Right hindlimb (tissue), 1 donor: ENCODE measurements at regions not wholly inside any gene's neighbourhood (a gene's known extent, or its start where the extent isn't known, plus 50 kb on each side); places are given as distances from the start of the nearest gene placed in this dataset.

Experiments used
- DNase-seq: peaks from one replicate; pipeline ENCODE4 v3.0.0-alpha.2; 2018

DNA sequence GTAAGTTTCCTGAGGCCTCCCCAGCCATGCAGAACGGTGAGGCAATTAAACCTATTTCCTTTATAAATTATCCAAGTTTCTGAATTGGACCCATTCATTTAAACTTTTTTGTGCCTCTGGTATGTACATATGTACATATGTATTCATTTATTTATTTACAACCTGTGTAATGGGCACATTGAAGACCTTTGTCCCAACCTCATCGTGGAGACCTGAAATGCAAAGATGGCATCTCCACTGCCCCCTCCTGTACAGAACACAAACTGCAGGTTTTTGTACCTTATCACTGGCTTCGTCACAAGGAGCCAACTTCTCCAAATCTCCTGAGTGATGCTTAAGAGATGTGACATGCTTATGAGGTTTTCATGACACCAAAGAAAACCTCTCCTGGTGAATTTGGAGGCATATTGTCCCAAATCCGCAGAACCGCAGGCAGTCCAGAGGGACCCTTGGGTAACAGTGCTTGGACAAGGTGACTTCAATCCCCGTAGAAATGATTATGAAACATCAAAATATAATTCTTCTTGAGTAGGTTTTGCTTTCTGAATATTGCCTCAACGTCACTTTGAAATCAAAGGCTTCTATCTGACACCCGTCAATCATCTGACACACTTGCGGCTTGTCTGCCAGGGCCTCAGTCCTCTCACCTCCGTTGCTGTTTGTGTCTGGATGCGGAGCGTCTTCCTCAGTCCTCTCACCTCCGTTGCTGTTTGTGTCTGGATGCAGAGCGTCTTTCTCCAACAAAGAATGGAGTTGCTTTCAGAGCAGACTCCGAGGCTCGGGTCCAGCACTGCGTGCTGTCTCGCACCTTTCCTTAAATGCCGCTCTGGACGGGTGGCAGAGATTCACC, 135.0 kb upstream of the IRX4 start:
- DNase-seq, result no peak

DNA sequence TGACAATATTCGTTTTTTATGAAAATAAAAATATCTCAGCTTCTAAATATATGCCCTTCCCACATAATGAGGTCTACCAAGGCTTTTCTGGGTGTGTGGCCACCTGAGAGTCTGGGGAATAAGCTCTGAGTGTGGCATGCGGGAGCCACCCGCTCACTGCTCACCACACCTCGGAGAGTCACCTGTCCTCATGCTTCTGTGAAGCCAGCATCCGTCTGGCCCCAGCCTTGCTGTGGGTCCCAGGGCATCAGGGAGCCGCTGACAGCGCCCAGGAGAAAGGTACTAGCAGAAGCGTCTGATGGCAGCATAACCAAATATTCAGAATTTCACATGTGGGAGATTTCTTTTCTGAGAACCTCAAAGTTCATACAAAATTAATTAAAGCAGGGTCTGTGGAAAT, 133.2 kb upstream of the IRX4 start:
- no peak for DNase-seq

DNA sequence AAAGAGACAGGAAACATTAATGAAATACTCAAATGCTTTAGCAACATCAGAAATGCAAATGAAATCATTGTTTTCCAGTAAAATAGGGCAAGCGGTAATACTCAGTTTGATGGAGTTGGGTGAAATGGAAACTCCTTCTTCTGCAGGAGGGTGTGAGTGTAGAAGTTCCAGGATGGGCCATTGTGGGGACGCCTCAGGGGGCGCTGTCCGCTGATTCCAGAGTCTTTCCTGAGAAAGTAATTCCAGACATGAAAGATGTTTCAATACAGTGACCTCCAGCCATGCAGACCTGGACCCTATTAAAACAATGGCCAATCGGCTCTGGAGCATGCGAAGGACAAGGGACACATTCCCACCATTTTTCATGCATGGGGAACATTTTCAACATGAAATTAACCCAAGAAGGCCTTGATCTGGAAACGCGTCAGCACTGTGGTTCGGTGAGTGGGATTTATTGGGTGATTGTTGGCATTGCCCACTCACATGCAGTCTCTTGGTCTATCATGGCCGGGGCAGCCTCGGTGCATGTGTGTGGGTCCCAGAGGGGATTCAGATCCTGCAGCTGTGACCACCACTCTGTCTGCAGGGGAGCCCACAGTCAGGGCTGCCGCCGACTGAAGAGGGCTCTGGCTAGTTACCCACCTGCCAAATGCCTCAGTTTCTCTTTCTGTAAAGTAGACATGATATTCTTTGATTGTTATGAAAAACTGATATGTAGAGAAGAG, 132.6 kb upstream of the IRX4 start:
- DNase-seq, result no peak

DNA sequence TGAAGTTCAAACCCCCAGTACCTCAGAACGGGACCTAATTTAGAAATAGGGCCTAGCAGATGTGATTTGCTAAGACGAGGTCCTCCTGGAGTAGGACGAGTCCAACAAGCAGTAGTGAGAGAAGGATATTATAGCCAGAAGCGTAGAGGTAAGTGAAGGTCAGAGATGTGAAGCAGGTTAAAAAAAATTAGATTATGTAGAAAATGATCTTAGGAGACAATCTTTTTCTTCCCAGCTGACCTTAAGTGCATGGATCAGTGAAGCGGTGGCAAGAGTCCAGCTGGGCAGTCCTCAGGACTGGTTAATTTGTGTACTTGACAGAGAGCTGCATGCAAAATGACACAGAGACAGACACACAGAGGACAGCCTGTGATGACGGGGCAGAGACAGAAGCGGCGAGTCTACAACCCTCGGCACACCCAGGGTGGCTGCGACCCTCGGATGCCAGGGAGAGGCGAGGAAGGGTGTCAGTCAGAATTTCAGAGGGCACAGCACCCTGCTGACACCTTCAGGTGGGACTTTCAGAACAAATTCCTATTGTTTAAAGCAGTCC, 131.4 kb upstream of the IRX4 start:
- DNase-seq, result no peak

DNA sequence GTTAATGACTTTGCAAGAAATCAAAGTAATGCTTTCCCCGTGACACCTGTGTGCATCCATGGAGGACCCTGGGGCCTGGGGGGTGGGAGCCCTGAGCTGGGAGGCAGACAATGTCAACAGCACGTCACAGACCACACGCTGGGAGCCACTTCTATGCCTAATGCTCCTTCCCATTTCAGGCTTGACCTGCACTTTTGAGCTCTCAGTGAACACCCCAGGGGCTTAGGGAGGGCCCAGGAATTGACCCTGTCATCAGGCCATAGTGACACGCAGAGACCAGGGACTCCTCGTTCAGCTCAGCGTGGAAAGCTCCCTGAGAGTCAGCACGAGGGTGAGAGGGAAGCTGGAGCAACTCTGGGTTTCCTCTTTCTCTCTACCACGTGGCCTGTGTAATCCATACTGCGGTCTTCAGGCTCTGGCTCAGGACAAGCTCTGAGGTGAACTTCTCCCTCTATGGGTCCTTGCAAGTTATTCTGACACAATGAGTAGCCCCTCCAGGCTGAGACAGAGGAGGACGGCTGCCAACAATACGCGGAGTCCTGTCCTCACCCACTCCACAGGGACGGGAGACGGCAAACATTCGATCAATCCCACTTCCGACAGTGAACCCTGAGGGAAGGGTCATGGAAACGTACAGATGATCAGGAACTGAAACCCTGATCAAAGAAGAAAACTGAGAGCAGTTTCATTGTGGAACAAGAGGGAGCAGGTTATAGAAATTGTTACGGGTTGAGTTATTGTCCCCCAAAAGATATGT, 130.8 kb upstream of the IRX4 start:
- no peak for DNase-seq

DNA sequence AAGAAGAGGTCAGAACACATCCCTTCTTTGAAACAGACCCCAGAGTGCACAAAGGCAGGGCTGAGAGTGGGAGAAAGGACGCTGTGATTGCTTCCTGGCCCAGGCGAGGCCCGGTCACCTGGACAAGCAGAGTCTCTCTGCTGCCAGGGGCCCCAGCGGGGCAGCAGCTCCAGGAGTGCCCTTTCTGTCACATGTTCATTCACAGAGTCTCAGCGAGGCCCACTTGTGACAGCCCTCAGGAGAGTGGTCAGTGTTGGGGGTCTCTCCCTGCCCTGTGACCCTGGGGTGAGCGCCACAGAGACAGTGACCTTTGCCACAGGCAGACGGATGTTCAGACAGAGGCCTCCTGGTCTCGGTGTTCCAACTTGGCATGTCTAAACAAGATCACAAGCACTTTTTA, 130.2 kb upstream of the IRX4 start:
- DNase-seq, result no peak

DNA sequence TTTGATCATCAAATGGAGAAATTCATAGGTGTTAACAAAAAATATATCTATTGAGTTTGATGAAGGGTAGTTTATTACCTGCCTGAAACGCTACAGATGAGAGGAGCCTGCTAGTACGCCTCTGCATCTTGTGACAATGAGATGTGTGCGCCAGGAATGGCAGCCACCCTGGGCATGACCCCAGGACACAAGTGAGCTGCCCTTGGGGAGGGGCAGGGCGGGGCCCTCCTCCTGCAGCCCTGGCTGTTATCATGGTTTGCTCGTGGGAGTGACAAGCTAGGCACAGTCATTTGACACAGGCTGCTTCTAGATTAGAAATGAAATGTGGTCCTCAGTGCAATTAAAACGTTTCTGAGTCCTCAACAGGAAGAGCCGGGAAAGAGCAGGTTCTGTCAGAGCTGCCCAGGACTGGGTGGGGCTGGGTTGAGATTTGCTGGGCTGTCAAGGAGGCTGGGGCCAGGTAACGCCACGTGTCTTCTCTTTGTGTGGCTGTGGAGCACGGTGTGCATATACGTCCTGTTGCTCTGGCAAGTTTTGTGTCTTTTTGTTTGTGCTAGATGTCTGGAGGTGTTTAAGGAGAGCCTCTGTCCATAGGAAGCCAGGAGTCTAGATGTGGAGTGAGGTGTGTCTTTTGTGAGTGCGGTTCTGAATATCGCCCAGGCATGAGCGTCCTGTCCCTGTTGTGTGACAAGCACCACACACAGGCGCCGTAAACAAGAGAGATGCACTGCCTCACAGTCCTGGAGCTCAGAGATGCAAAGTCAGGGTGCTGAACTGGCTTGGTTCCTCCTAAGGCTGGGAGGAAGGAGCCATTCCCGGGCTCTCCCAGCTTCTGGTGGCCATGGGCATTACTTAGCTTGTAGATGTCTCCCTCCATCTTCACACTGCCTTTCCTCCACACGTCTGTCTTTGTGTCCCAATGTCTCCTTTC, 129.0 kb upstream of the IRX4 start:
- DNase-seq, result no peak

DNA sequence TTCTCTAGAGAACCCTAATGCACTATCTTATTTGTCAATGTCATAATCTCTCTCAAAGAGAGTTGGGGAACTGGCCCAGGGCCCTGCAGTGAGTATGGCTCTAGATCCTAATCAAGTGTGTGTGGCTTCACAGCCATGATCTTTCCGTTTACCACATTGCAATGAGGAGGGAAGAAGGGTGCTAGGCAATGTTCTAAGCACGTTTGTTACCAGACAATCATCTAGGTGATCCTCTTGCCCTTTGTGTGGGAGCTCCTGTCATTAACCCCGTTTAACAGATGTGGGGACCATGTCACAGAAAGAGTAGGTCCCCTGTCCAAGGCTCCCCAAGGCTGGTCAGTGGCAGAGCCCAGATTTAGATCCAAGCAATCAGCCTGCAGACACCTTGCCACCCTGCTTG, 128.2 kb upstream of the IRX4 start:
- no peak for DNase-seq

DNA sequence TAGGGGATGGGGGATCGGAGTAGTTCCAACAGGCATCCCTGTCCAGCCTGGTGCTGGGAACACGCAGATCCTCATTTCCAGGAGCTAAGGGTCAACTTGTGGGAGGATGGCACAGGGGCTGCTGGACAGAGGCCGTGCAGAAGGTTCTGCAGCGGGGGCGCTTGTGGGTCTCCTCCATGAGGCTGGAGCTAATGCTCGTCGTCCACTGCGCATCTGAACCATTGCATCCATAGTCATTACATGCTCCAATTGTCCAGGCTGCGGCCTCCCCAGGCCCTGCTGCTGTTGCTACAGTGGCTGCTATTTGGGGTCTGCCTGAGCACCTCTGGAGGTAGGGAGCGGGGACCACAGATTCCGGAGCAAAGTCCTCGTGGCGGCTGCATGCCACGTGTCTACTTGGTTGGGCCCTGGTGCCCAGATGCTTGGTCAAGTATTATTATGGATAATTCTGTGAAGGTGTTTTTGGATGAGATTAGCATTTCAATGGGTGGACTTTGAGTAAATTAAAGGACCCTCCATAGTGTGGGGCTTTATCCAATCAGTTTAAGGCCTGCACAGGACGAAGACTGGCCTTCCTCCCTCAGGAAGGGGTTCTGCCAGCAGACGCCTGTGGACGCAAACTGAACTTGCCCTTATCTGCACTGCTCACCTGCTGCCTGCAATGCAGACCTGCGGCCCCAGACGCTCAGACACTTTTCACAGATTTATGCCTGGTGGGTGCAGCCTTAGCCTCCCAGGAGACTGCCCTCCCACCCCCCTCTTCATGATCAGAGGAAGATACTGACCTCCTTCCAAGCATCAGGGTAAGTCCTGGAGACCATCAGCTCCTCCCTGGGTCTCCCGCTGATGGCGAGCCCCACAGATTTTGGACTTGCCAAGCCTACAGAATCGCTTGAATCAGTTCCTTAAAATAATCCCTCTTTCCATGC, 127.5 kb upstream of the IRX4 start:
- no peak for DNase-seq

DNA sequence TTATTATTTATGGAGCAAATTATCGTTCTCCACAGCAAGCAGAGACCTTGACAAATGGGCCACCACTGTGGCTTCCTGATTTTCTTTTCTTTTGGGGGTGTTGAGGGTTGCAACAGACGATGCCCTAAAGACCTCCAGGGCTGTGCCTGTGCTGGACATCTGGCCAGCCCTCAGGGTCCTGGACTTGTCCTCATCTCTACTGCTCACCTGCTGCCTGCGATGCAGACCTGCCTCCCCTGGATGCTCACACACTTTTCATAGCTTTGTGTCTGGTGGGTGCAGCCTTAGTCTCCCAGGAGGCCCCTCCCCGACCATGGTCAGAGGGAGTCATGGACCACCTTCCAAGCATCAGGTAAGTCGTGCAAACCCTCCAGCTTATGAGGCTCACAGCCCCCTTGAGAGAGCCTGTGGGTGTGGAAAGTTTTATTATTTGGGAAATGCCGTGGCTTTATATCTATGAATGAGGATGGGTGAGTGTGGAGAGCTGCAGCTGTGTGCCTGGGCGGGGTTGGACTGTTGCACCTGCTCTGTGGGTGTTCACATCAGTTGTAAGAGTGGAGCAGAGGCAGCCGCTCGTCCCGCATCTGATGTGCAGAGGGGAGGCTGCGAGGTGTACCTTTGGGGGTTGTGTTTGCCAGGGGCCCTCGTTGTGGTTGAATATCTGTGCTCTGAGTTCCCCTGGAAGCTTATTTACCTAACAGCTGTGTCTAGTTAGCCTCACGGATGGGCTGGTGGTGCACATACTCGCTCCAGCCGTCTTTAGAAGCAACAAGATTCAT, 126.3 kb upstream of the IRX4 start:
- DNase-seq, result no peak

DNA sequence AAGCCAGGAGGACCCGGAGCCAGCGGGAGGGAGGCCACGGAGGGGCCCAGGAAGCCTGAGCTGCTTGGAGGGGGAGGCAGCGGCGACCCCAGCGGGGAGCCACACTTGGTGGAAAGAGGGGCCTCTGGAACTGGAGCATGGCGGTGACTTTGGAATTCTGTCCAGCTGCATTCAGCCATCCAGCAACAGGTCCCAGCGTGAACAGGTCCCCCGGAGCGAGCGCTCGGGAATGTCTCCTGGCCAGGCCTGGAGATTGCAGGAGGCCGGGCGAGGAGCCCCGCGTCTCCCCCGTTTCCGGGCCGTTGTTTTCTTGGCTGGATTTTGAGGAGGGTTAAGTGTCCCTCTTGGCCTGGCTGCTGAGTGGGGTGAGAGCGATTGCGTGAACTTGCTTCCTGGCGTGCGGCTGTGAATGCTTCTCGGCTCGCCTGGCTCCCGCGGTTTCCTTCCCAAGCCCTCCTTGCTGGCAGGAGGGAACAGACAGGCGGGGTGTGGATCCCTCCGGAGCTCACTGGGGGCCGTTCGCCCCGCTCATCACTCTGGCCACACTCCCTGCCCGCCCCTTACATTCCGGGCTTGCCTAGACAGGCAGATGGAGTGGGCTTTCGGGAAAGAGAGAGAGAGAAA, 125.3 kb upstream of the IRX4 start:
- peak; percentile 79 for DNase-seq

DNA sequence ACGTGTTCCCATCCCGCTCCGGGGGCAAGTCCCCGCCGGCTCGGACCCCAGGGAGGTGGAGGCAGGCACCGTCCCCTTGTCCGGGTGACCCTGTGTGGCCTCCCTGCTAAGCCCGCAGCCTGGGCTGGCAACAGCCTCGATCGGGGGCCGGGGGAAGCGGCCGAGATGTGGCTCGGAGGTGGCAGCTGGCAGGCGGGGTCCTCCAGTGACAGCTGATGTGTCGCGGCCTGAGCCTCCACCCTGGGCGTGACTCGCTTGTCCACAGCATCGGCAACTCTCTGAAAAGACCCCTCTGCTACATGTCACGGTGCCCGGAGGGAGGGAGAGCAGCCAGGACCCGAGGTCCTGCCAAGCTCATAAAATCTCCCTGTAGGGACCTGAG, 124.8 kb upstream of the IRX4 start:
- DNase-seq, result peak; percentile 39

DNA sequence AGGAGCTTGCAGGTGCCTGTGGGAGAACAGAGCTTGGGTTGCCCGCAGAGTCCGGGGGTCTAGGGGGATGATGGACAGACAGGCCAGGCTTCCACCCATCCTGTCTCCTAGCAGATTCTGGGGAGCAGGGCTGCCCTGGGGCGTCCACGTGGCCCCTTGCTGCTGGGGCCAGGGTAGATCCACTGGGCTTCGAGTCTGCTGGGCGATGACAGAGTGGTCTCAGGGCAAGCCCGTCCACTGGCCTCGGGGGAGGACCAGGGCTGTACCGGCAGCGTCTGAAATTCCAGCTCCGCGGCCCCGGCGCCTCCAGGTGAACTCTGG, 124.2 kb upstream of the IRX4 start:
- no peak for DNase-seq

DNA sequence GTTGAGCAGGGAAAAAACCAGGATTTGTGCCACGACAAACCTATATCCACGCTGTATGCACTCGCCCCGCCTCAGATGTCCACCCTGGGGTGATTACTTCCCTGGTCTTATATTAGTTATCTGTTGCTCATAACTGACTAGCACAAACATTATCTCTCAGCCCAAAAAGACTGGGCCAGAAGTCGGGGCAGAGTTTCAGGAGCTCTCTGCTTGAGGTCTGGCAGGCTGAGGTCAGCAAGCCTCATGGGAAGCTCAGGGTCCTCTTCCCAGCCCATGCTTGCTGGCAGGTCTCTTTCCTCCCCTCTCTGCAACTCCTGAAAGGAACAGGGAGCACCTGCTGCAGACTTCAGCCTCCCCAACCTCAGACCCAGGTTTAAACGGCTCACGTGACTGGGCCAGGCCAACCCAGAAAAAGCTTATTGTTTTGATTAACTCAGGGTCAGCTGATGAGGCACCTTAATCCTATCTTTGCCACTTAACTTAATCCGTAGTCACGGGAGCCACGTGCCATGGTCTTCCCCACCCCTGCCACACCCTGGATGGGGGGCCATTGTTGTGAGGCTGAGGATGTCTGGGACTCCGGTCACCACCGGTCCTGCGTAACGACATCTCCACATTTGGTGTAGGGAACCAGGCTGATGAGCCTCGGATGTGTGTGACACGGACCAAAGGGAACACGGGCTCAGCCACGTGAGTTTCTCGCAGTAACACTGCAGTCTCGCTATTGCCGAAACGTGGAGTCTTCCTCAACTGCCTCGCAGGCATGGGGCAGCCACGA, 123.7 kb upstream of the IRX4 start:
- DNase-seq, result no peak

DNA sequence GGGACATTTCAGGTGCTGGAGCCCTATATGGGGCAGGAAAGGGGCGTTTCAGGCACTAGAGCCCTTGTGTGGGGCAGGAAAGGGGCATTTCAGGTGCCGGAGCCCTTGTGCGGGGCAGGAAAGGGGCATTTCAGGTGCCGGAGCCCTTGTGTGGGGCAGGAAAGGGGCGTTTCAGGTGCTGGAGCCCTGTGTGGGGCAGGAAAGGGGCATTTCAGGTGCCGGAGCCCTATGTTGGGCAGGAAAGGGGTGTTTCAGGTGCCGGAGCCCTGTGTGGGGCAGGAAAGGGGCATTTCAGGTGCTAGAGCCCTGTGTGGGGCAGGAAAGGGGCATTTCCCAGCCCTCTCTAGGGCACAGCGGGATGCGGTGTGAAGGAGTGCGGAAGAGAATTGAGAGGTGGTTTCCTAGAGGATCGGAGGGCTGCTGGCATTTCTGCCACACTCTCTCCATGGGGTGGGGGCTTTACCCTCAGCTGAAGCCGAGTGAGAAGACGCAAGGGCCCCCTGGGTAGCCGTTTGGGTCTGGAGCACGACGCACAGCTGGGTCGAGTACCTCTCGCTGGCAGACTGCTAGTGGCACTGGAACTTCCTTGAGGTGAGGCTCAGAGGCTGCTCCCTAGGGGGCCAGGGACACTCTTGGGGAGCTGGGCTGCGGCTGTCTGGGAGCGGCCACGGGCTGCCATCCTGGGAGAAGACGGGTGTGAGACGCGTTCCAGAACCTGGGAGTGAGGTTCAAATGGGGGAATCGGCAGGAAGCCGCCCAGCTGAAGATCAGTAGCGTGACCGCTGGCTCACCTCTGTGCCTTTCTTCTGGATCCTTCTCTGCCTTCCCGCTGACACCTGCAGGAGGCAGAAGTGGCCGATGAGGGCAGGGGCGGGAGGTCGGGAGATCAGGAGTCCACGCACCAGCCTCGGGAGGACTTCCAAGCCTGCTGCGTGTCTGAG, 122.6 kb upstream of the IRX4 start:
- no peak for DNase-seq

DNA sequence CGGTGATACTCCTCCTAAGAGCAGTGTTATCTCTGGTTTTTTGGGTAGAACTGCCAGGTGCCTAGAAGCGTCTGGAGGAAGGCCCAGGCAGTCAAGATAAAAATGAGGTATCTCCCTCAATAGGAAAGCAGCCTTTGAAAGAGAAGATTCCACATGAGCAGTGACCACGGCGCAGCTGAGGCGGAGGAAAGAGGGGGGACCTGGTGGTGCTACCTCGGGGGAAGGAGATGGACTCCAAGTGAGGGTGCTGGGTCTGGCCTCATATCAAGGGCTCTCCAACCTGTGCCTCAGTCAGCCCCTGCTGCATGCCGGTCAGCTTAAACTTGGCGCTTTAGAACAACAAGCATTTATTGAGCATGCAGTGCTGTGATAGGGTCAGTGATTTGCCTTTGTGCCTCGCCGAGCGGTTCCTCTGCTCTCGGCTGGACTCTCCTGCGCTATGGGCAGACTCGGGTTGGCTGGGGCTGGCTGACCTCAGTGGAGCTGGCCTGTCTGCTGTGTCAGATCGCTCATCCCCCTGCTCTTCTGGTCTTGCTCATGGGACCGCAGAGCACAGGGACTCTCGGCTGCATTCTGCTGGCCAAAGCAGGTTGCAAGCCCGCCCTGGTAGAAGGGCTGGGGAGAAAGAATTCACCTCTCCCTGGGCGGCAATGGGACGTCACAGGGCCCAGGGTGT, 121.1 kb upstream of the IRX4 start:
- no peak for DNase-seq

DNA sequence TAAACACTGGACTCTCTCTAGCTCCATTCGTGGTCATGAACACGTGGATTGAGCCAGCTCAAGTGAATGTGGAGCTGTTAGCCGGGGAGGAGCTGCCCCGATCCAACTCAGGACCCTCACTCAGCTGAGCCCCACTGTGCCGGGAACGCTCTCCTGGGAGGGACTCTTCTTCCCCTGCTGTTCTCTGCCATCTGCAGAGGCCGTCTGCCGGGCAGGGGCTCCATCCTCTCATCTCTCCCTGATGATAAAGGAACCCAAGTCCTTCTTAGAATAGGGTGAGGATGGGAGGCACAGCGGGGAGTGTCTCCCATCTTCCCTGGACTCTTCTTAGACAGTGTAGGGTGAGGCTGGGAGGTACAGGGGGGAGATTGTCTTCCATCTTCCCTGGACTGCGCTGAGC, 120.5 kb upstream of the IRX4 start:
- DNase-seq, result no peak
